GM23338 (cell line): ENCODE measurements at regions not wholly inside any gene's neighbourhood (a gene's known extent, or its start where the extent isn't known, plus 50 kb on each side); places are given as distances from the start of the nearest gene placed in this dataset.

Experiments used
- ATAC-seq: fragments of 200-7000 bp; cut with Tn5 transposase; 3 replicates; pipeline ENCODE4 v1.9.1; 2020
- DNase-seq: peaks from one replicate; pipeline ENCODE4 v3.0.0-alpha.2; 2015; ENCODE audit warnings: low spot score
- H2AFZ ChIP-seq: fragments of 200-600 bp; sonication (generic); 2 replicates; pipeline ENCODE4 v1.8.0; 2016; ENCODE audit warnings: antibody characterized with exemption, mild to moderate bottlenecking, moderate library complexity
- H3F3A ChIP-seq: fragments of 200-600 bp; sonication (generic); replicated peaks from 2 replicates; pipeline ENCODE4 v1.8.0; 2017; ENCODE audit warnings: antibody characterized with exemption, mixed run types, low read depth
- H3K27ac ChIP-seq: fragments of 200-600 bp; sonication (generic); 2 replicates; pipeline ENCODE4 v1.6.1; 2016; ENCODE audit warnings: low read depth
- H3K27me3 ChIP-seq: fragments of 200-600 bp; sonication (generic); 2 replicates; pipeline ENCODE4 v1.8.0; 2016; ENCODE audit warnings: mild to moderate bottlenecking, mixed run types, moderate library complexity; ENCODE audit not compliant: insufficient read depth
- H3K36me3 ChIP-seq: fragments of 200-600 bp; sonication (generic); 2 replicates; pipeline ENCODE4 v1.8.0; 2016; ENCODE audit warnings: mild to moderate bottlenecking; ENCODE audit not compliant: insufficient read depth
- H3K4me1 ChIP-seq: fragments of 200-600 bp; sonication (generic); 2 replicates; pipeline ENCODE4 v1.8.0; 2016; ENCODE audit warnings: mild to moderate bottlenecking, moderate library complexity; ENCODE audit not compliant: insufficient read depth
- H3K4me2 ChIP-seq: fragments of 200-600 bp; sonication (generic); 2 replicates; pipeline ENCODE4 v1.7.1; 2017; ENCODE audit warnings: mixed run types
- H3K4me3 ChIP-seq: fragments of 200-600 bp; sonication (generic); 2 replicates; pipeline ENCODE4 v1.6.1; 2016; ENCODE audit warnings: mixed run types
- H3K79me2 ChIP-seq: fragments of 200-600 bp; sonication (generic); replicated peaks from 2 replicates; pipeline ENCODE4 v1.8.0; 2017; ENCODE audit warnings: mild to moderate bottlenecking; ENCODE audit not compliant: insufficient read depth
- H3K9me2 ChIP-seq: fragments of 200-600 bp; sonication (generic); 2 replicates; pipeline ENCODE4 v1.8.0; 2017; ENCODE audit not compliant: insufficient read depth
- H4K20me1 ChIP-seq: fragments of 200-600 bp; sonication (generic); replicated peaks from 2 replicates; pipeline ENCODE4 v1.8.0; 2017; ENCODE audit warnings: mild to moderate bottlenecking; ENCODE audit not compliant: insufficient read depth
- H3K27ac Mint-ChIP-seq: 2 replicates; pipeline ENCODE4 v1.8.0; 2020; ENCODE audit warnings: inconsistent platforms, mild to moderate bottlenecking, moderate library complexity, mixed read lengths
- H3K27me3 Mint-ChIP-seq: 3 replicates; pipeline ENCODE4 v1.8.0; 2022; ENCODE audit warnings: low read depth, mild to moderate bottlenecking, moderate library complexity, mixed read lengths, inconsistent platforms; ENCODE audit not compliant: insufficient read depth, poor library complexity
- H3K36me3 Mint-ChIP-seq: 3 replicates; pipeline ENCODE4 v1.8.0; 2021; ENCODE audit warnings: low read depth, mild to moderate bottlenecking, inconsistent platforms, moderate library complexity, mixed read lengths
- H3K4me1 Mint-ChIP-seq: 3 replicates; pipeline ENCODE4 v1.8.0; 2020; ENCODE audit warnings: mild to moderate bottlenecking, inconsistent platforms, mixed read lengths
- H3K4me3 Mint-ChIP-seq: 3 replicates; pipeline ENCODE4 v1.8.0; 2021; ENCODE audit warnings: moderate library complexity, mild to moderate bottlenecking, inconsistent platforms, mixed read lengths
- H3K9me3 Mint-ChIP-seq: 3 replicates; pipeline ENCODE4 v1.8.0; 2020; ENCODE audit warnings: moderate library complexity, mild to moderate bottlenecking, inconsistent platforms, mixed read lengths
- CREB1 ChIP-seq: fragments of 250-450 bp; sonication (Bioruptor Pico); IDR thresholded peaks from 2 replicates; pipeline ENCODE4 v1.5.0; 2020; ENCODE audit warnings: low read depth, mild to moderate bottlenecking, moderate library complexity
- ETS1 ChIP-seq: IDR thresholded peaks from 2 replicates; pipeline ENCODE4 v1.6.1; 2016; ENCODE audit warnings: antibody characterized with exemption
- EZH2phosphoT487 ChIP-seq: fragments of 200-600 bp; sonication (generic); IDR thresholded peaks from one replicate; pipeline ENCODE4 v1.8.1; 2018; ENCODE audit warnings: antibody characterized with exemption; ENCODE audit not compliant: unreplicated experiment
- POLR2AphosphoS5 ChIP-seq: IDR thresholded peaks from 2 replicates; pipeline ENCODE4 v1.6.1; 2016; ENCODE audit warnings: antibody characterized with exemption, low read depth
- REST ChIP-seq: IDR thresholded peaks from one replicate; pipeline ENCODE4 v1.6.1; 2018; ENCODE audit warnings: antibody characterized with exemption; ENCODE audit not compliant: unreplicated experiment
- STAT1 ChIP-seq: IDR thresholded peaks from one replicate; pipeline ENCODE4 v1.6.1; 2016; ENCODE audit warnings: antibody characterized with exemption; ENCODE audit not compliant: unreplicated experiment
- ZNF114 ChIP-seq: fragments of 250-450 bp; sonication (Bioruptor Pico); IDR thresholded peaks from 2 replicates; pipeline ENCODE4 v1.5.0; 2020; ENCODE audit warnings: mild to moderate bottlenecking, moderate library complexity
- ZNF331 ChIP-seq: fragments of 250-450 bp; sonication (Bioruptor Pico); IDR thresholded peaks from 2 replicates; pipeline ENCODE4 v1.5.0; 2020; ENCODE audit warnings: low read depth, mild to moderate bottlenecking, moderate library complexity
- TF ChIP-seq, protein P1 (sequence below): fragments of 250-450 bp; sonication (Bioruptor Pico); IDR thresholded peaks from 2 replicates; pipeline ENCODE4 v1.5.0; 2020; ENCODE audit warnings: mild to moderate bottlenecking, moderate library complexity

- no peaks in the 10 kb centered on the region for H3K9me2 ChIP-seq
- Mint-ChIP-seq H3K9me3 (peaks cover 3% of the 10 kb centered on the region; the same call in 2 of the 3 replicates), H3K36me3 (peaks cover 18% of the 10 kb centered on the region; the same call in 2 of the 3 replicates)
Measured at GRCh38 chr11:34758262-34758661, 137.4 kb downstream of the EHF start.

More at GRCh38 chr11:34758262-34758661, 137.4 kb downstream of the EHF start:
- Mint-ChIP-seq H3K27me3 (no peaks in the 10 kb centered on the region), H3K4me3 (no peak overlapping the region), H3K4me1 (no peaks in the 10 kb centered on the region), H3K27ac (no peak overlapping the region)
- H4K20me1 ChIP-seq, result no peaks in the 10 kb centered on the region; the same call in 1 of the 2 replicates
- TF ChIP-seq, protein P1, sequence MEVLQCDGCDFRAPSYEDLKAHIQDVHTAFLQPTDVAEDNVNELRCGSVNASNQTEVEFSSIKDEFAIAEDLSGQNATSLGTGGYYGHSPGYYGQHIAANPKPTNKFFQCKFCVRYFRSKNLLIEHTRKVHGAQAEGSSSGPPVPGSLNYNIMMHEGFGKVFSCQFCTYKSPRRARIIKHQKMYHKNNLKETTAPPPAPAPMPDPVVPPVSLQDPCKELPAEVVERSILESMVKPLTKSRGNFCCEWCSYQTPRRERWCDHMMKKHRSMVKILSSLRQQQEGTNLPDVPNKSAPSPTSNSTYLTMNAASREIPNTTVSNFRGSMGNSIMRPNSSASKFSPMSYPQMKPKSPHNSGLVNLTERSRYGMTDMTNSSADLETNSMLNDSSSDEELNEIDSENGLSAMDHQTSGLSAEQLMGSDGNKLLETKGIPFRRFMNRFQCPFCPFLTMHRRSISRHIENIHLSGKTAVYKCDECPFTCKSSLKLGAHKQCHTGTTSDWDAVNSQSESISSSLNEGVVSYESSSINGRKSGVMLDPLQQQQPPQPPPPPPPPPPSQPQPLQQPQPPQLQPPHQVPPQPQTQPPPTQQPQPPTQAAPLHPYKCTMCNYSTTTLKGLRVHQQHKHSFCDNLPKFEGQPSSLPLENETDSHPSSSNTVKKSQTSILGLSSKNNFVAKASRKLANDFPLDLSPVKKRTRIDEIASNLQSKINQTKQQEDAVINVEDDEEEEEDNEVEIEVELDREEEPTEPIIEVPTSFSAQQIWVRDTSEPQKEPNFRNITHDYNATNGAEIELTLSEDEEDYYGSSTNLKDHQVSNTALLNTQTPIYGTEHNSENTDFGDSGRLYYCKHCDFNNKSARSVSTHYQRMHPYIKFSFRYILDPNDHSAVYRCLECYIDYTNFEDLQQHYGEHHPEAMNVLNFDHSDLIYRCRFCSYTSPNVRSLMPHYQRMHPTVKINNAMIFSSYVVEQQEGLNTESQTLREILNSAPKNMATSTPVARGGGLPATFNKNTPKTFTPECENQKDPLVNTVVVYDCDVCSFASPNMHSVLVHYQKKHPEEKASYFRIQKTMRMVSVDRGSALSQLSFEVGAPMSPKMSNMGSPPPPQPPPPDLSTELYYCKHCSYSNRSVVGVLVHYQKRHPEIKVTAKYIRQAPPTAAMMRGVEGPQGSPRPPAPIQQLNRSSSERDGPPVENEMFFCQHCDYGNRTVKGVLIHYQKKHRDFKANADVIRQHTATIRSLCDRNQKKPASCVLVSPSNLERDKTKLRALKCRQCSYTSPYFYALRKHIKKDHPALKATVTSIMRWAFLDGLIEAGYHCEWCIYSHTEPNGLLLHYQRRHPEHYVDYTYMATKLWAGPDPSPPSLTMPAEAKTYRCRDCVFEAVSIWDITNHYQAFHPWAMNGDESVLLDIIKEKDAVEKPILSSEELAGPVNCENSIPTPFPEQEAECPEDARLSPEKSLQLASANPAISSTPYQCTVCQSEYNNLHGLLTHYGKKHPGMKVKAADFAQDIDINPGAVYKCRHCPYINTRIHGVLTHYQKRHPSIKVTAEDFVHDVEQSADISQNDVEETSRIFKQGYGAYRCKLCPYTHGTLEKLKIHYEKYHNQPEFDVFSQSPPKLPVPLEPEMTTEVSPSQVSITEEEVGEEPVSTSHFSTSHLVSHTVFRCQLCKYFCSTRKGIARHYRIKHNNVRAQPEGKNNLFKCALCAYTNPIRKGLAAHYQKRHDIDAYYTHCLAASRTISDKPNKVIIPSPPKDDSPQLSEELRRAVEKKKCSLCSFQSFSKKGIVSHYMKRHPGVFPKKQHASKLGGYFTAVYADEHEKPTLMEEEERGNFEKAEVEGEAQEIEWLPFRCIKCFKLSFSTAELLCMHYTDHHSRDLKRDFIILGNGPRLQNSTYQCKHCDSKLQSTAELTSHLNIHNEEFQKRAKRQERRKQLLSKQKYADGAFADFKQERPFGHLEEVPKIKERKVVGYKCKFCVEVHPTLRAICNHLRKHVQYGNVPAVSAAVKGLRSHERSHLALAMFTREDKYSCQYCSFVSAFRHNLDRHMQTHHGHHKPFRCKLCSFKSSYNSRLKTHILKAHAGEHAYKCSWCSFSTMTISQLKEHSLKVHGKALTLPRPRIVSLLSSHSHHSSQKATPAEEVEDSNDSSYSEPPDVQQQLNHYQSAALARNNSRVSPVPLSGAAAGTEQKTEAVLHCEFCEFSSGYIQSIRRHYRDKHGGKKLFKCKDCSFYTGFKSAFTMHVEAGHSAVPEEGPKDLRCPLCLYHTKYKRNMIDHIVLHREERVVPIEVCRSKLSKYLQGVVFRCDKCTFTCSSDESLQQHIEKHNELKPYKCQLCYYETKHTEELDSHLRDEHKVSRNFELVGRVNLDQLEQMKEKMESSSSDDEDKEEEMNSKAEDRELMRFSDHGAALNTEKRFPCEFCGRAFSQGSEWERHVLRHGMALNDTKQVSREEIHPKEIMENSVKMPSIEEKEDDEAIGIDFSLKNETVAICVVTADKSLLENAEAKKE (CRISPR knock-in tag), result no peak
- TF ChIP-seq REST (no peak), ZNF331 (CRISPR knock-in tag) (no peak), ZNF114 (CRISPR knock-in tag) (no peak), POLR2AphosphoS5 (no peak), EZH2phosphoT487 (no peak), ETS1 (no peak), CREB1 (CRISPR knock-in tag) (no peak), STAT1 (no peak)
- H3K4me2 ChIP-seq, result no peak overlapping the region
- no peak overlapping the region for H2AFZ ChIP-seq
- H3K27ac ChIP-seq, result no peak overlapping the region
- no peak for ATAC-seq
- H3F3A ChIP-seq, result no peaks in the 10 kb centered on the region
- H3K79me2 ChIP-seq, result no peaks in the 10 kb centered on the region
- no peaks in the 10 kb centered on the region for H3K27me3 ChIP-seq
- no peak overlapping the region for H3K4me3 ChIP-seq
- H3K36me3 ChIP-seq, result no peaks in the 10 kb centered on the region; the same call in 1 of the 2 replicates
- no peaks in the 10 kb centered on the region for H3K4me1 ChIP-seq
- DNase-seq, result no peak
